HG02938 (cell line): ENCODE measurements at regions not wholly inside any gene's neighbourhood (a gene's known extent, or its start where the extent isn't known, plus 50 kb on each side); places are given as distances from the start of the nearest gene placed in this dataset.
"Not testable (repeated sequence)": the region's sequence is repeated elsewhere in the genome, so short reads cannot be mapped to it uniquely, and the experiment has no call there.

Source experiments
- ATAC-seq: cut with Tn5 transposase; IDR thresholded peaks from one replicate; pipeline ENCODE4 v1.9.1; 2021; ENCODE audit warnings: mild to moderate bottlenecking, moderate library complexity; ENCODE audit not compliant: unreplicated experiment

GRCh38 chr13:31515427-31515826, 223.9 kb upstream of the RXFP2 start:
- no peak for ATAC-seq

- no peak for ATAC-seq
Observed at GRCh38 chr13:31517599-31517998, 221.7 kb upstream of the RXFP2 start.

DNA sequence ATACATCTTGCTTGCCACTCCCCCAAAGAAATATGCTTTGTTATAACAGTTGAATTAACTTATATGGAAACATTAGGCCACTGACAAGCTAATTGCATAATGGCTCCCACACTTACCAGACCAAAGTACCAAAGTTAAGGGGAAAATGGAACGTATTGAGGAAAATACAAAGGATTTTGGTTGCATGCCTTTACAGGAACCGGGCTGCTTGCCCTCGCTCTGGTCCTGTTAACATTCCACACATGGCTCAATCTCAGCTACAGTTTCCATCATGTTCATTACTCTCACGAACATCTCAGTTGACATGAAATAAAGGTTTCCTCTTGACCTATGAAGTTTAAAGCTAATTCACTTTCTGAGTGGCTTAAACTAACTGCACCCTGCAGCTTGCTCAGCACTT, 220.7 kb upstream of the RXFP2 start:
- no peak for ATAC-seq

GRCh38 chr13:31521435-31521834, 217.9 kb upstream of the RXFP2 start:
- no peak for ATAC-seq

- ATAC-seq = no peak
Observed at GRCh38 chr13:31522396-31522795, 216.9 kb upstream of the RXFP2 start.

DNA sequence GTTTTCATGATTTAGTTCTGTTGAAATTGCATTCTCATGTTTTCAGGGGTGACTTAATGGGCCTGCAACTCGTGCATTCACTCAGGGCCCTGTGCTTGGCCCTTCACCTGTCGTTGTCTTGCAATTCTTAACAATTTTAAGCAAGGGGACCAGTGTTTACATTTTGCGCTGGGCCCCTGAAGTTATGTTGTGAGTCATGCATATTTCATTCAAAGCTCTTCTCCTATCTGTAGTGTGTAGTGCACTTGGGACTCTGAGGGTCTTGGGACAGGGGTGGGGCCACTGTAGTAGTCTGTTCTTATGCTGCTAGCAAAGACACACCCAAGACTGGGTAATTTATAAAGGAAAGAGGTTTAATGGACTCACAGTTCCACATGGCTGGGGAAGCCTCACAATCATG, 211.2 kb upstream of the RXFP2 start:
- no peak for ATAC-seq

GRCh38 chr13:31528758-31529157, 210.6 kb upstream of the RXFP2 start:
- no peak for ATAC-seq

DNA sequence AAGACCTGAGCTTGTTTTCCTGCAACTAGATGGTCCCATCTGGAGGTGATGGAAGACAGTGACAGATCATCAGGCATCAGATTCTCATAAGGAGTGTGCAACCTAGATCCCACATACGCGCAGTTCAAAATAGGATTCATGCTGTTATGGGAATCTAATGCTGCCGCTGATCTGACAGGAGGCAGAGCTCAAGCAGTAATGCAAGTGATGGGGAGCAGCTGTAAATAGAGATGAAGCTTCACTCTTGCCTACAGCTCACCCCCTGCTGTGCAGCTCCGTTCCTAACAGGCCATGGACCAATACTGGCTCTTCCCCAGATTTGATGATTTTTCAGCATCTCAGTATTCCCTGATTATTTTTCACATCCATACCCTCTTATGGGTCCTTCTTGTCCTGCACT, 208.4 kb upstream of the RXFP2 start:
- no peak for ATAC-seq

GRCh38 chr13:31537052-31537451, 202.3 kb upstream of the RXFP2 start:
- ATAC-seq = no peak

DNA sequence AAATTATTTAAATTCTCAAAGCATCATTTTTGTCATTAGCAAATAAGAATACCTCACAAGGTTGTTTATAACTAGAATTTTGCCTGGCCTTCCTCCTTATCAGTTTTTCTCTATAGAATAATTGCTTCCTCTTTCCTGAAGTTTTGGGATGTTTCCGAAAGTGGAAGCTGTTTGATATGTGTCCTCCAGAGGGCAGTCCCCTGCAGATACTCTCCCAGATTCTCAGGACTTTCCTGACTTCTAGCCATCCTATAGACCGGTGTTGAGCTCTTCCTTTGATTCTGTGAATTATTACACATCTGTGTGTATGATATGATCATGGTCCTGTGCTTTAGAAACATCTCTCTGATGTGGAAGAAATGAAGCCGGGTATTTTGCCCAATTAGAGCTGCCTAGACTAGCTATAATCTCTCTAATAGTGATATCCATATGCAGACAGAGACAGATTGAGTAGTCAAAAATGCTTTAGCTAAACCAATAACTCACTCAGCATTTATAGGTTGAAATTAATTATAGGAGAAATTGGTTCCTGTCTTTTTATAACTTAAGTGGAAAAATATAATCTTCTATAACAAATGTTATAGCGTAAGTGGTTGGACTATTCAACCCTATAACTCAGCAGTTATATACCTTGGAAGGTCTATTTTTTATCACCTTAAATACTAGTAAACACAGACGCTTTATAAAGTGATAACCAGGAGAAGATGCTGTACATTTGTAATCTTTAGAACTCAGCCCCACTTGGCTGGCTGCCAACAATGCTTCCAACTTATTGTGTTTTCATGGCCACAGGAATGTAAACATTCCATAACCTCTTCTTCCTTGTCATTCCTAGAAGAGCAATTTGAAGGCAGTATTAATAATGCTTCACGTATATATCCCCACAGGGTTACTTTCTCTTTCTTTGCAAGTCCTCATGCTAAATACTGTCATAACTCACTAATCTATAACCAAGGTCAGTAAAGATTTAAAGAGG, 201.0 kb upstream of the RXFP2 start:
- ATAC-seq = no peak

DNA sequence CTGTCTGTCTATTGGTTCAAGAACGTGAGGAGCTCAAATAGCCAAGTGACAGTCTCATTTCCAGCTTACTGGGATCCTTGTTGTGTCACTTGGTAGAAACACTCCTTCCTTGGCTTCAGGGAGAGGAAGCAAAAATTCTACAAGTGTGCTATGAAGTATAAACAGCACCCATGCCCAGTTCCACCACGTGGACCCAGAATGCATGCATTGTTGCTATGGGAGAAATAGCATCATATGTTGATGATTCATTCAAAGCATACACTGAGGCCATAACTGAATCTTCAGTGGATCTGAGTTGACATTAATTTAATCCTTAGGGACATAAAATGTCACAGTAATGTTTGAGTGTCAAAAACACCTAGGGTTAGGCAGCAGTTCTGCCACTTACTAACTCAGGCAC, 199.0 kb upstream of the RXFP2 start:
- no peak for ATAC-seq

DNA sequence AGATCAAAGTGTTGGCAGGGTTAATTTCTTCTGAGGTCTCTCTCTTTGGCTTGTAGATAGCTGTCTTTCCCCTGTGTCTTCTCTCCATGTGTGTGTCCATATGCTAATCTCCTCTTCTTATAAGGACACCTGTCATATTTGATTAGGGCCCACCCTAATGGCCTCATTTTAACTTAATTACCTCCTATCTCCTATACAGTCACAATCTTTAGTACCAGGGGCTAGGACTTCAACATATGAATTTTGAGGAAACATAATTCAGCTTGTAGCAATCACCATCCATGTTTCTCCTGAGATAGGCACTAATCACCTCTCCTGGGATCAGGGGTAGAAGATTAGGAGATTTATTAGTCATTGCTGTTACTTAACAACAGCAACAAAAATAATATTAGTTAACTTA, 196.1 kb upstream of the RXFP2 start:
- ATAC-seq = no peak

DNA sequence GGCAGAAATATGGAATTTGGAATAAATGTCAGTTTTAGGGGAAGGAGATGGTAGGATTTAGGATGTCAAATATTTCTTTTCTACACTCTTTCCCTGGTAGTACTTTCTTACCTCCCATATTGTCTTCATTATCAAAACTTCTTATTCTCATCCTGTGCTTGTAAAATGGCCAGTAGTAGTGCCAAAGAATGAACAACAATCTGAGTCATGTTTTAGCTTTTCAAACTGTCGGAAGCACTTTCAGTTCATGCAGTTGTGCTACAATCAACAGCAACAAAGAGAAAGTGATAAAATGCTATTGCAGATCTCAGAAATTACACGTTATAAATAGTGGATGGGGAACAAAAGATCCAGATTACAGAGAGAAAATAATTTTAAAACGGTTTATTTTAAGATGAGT, 193.7 kb upstream of the RXFP2 start:
- no peak for ATAC-seq

DNA sequence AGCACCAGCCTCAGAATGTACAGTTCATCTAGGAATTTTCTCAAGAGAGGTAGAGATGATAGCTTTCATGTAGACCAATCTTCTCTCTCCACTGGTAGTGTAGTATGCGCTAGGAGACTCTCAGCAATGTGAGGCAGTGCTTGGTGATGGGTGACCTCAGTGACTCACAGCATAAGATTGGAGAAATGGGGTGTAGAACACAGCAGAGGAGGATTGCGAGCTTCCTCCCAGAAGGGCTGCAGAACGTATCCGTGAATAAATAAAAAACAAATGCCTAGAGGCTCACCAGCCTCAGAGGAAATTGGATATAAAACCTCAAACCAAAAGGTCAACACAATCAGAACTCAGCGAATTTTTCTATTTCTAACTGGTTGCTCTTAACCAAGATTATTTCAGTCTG, 182.9 kb upstream of the RXFP2 start:
- no peak for ATAC-seq

DNA sequence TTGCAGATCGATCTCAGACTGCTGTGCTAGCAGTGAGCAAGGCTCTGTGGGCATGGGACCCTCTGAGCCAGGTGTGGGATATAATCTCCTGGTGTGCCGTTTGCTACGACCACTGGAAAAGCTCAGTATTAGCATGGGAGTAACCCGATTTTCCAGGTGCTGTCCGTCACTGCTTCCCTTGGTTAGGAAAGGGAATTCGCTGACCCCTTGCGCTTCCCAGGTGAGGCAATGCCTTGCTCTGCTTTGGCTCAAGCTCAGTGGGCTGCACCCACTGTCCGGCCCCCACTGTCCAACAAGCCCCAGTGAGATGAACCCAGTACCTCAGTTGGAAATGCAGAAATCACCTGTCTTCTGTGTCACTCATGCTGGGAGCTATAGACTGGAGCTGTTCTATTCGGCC, 155.1 kb upstream of the RXFP2 start:
- not testable (repeated sequence) for ATAC-seq

DNA sequence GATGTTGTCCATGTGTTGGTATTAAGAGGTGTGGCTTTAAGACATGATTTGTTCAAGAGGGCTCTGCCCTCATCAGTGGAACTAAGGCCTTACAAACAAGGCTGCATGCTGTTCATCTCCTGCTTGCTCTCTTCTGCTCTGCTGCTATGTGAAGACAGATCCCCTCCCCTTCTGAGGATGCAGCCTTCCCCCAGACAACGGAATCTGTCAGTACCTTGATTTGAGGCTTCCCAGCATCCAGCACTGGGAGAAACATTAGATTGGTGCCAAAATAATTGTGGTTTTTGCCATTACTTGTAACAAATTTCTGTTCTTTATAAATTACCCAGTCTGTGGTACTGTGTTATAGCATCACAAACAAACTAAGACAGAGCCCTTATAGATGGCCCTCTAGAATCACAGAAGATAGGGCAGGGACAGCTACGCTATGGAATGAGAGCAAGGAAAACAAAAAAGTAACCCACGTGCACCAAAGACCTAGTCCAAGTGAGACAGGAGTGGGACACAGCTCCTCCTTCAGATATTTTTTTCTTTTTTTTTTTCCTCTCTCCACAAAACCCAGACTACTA, 151.5 kb upstream of the RXFP2 start:
- ATAC-seq = no peak

- no peak for ATAC-seq
Observed at GRCh38 chr13:31588316-31588715, 151.0 kb upstream of the RXFP2 start.

DNA sequence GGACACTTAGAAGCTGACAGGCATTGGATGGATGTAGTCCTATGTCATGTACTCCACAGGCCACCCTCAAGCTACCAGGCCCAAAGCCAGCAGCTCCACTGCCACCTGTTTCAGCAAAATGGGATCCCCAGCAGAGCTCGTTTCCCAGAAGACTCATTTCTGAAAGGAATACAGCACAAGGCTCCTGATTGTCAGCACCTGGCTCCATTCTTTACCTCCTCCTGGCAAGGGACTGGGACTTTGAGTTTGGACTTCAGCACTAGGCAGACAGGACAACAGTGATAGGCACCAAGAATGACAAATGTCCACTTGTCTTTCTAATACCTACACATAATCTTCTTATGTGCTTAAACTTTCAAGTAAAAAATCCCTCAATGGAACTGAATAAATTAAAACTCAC, 150.4 kb upstream of the RXFP2 start:
- ATAC-seq = no peak

DNA sequence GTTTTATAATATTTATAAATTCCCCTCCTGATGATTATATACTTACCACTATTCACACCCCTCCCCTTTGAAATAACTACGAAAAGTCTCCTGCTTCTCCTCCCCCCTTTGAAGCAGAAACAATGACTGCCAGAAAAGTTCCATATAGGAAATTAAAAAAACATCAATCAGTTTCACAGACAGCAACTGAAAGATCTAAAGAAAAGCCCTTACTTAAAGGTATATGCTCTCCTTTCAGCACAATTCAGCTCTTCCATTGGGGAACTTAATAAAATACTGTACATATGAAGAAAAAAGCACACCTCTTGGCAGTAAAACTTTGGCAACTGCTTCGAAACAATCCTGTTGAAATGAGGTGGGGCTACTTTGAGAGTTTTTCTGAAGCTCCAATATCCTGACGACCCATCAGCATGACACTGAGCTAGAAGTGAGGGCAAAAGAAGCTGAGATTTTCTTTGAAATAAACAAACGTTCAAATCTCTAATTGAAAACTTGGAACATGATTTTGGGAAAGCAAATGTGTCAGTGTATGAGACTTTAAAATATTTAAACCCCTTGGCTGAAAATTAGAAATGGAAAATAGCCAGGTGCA, 147.6 kb upstream of the RXFP2 start:
- no peak for ATAC-seq

GRCh38 chr13:31594056-31594455, 145.3 kb upstream of the RXFP2 start:
- ATAC-seq = no peak

- no peak for ATAC-seq
Observed at GRCh38 chr13:31595563-31595962, 143.8 kb upstream of the RXFP2 start.

DNA sequence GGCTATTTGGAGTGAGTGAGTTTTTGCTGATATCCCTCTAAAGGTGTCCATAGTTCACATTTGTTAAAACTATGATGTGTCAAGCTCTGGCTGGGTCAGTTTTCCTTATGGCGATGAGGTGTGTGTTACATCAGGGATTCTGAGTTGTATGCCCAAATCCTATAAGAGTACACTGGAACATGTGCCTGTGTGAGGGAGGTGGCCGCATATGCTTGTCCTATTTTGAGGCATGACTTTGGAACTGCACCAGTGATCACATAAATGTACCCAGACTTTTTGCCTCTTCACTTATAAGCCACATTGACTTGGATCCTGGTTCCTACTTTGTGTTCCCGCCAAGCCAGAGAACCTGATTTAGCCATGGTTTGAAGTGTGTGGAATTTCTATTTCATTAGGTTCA, 140.3 kb upstream of the RXFP2 start:
- ATAC-seq = no peak
